H1 (cell line): ENCODE measurements at regions not wholly inside any gene's neighbourhood (a gene's known extent, or its start where the extent isn't known, plus 50 kb on each side); places are given as distances from the start of the nearest gene placed in this dataset.

ENCODE experiments used
- RFX5 ChIP-seq: IDR thresholded peaks from 2 replicates; pipeline ENCODE4 v1.6.1; 2011; ENCODE audit warnings: low read depth, low read length, improper control_type of control experiment, borderline replicate concordance
- TF ChIP-seq, protein P1 (sequence below), 3 experiments: IDR thresholded peaks; 1 replicate in 2 of 3; 2 replicates in 1 of 3; pipeline versions ENCODE4 v1.5.1 to v1.6.1; 2011; ENCODE audit warnings: low read length in 3 of 3, mild to moderate bottlenecking in 3 of 3, inconsistent platforms in 2 of 3, low read depth in 1 of 3, moderate library complexity in 1 of 3; ENCODE audit not compliant: insufficient read depth in 1 of 3; ENCODE audit errors: control extremely low read depth in 1 of 3

DNA sequence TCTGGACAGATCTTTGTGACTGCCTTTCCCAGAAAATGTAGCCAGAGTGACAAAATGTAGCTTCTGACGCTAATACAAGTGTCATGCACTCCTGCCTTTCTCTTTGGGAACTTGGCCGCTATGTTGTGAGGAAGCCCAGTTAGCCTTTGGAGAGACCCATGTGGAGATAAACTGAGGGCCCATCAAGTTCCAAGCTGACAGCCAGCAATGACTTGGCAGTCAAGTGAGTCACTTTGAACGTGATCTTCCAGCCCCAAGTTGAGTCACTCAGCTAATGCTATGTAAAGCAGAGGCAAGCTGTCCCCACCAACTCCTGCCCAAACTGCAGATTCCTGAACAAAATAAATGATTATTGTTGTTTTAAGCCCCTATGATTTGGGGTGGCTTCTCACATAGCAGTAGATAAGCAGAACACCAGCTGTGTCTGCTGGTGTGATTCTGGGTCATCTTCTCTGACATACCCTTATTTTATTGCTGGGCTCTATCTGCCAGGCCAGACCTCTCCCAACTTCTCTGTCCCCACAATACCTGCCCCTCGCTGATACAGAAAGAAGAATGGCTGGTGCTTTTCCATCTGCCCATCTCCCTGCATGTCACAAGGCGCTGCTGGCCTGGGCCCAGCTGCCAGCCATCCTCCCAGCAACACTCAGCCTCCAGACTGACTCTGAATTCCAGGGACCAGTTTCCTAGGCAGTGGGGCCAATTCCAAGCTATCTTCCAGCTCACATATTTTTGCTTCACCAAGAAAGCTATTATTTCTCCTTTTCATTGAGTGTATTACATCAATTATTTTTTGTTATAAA lies 274.8 kb downstream of the LRFN2 start:
- TF ChIP-seq RFX5 = no peak
- TF ChIP-seq, protein P1, sequence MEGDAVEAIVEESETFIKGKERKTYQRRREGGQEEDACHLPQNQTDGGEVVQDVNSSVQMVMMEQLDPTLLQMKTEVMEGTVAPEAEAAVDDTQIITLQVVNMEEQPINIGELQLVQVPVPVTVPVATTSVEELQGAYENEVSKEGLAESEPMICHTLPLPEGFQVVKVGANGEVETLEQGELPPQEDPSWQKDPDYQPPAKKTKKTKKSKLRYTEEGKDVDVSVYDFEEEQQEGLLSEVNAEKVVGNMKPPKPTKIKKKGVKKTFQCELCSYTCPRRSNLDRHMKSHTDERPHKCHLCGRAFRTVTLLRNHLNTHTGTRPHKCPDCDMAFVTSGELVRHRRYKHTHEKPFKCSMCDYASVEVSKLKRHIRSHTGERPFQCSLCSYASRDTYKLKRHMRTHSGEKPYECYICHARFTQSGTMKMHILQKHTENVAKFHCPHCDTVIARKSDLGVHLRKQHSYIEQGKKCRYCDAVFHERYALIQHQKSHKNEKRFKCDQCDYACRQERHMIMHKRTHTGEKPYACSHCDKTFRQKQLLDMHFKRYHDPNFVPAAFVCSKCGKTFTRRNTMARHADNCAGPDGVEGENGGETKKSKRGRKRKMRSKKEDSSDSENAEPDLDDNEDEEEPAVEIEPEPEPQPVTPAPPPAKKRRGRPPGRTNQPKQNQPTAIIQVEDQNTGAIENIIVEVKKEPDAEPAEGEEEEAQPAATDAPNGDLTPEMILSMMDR (IDR thresholded peaks at IDR 0.05; ENCODE audit: control extremely low read depth in 1 of 3, insufficient read depth in 1 of 3, low read depth in 1 of 3, low read length in 3 of 3) = no peak
